Activated CD8-positive, alpha-beta T cell treated with anti-CD3 and anti-CD28 coated beads for 36 hours (primary cell): ENCODE measurements at regions not wholly inside any gene's neighbourhood (a gene's known extent, or its start where the extent isn't known, plus 50 kb on each side); places are given as distances from the start of the nearest gene placed in this dataset.

Source experiments
- ATAC-seq: fragments of 200-7000 bp; cut with Tn5 transposase; one replicate; pipeline ENCODE4 v1.10.0; 2021; ENCODE audit warnings: mild to moderate bottlenecking, moderate library complexity
- CTCF ChIA-PET: fragments of 350-600 bp; sonication (Branson Sonifier 250); formaldehyde crosslinking; loops from one replicate; lab custom pipeline; 2021; ENCODE audit warnings: antibody characterized with exemption; lab: Charles Lee
- POLR2A ChIA-PET: fragments of 350-600 bp; sonication (Branson Sonifier 250); formaldehyde crosslinking; loops from one replicate; lab custom pipeline; 2021; ENCODE audit warnings: antibody characterized with exemption; lab: Charles Lee
- DNase-seq: peaks from one replicate; pipeline ENCODE4 v3.0.0-alpha.2; 2020
- H3K27ac Mint-ChIP-seq: one replicate; pipeline ENCODE4 v1.8.0; 2021; ENCODE audit warnings: mild to moderate bottlenecking, mixed read lengths
- H3K27me3 Mint-ChIP-seq: one replicate; pipeline ENCODE4 v1.8.0; 2021; ENCODE audit warnings: mixed read lengths
- H3K36me3 Mint-ChIP-seq: one replicate; pipeline ENCODE4 v1.8.0; 2021; ENCODE audit warnings: low read depth, mixed read lengths
- H3K4me1 Mint-ChIP-seq: one replicate; pipeline ENCODE4 v1.8.0; 2021; ENCODE audit warnings: low read depth, mixed read lengths
- H3K4me3 Mint-ChIP-seq: one replicate; pipeline ENCODE4 v1.8.0; 2021; ENCODE audit warnings: mild to moderate bottlenecking, moderate library complexity, mixed read lengths
- H3K9me3 Mint-ChIP-seq: one replicate; pipeline ENCODE4 v1.8.0; 2021; ENCODE audit warnings: mixed read lengths
- intact Hi-C: fragments of 100-400 bp; cut with micrococcal nuclease; formaldehyde crosslinking; loops from one replicate; pipeline ENCODE4 v1.10.0; 2022
- TF ChIP-seq, protein P1 (sequence below): fragments of 200-600 bp; IDR thresholded peaks from one replicate; pipeline ENCODE4 v1.8.0; 2022; ENCODE audit warnings: antibody characterized with exemption, mild to moderate bottlenecking

GRCh38 chr6:50240986-50241385, 191.3 kb upstream of the DEFB112 start:
- Mint-ChIP-seq H3K27ac (no peak overlapping the region), H3K36me3 (no peaks in the 10 kb centered on the region), H3K4me3 (no peak overlapping the region), H3K27me3 (no peaks in the 10 kb centered on the region), H3K9me3 (no peaks in the 10 kb centered on the region), H3K4me1 (no peaks in the 10 kb centered on the region)
- POLR2A ChIA-PET: no interaction called here
- DNase-seq (no peak), ATAC-seq (no peak)
- TF ChIP-seq, protein P1, sequence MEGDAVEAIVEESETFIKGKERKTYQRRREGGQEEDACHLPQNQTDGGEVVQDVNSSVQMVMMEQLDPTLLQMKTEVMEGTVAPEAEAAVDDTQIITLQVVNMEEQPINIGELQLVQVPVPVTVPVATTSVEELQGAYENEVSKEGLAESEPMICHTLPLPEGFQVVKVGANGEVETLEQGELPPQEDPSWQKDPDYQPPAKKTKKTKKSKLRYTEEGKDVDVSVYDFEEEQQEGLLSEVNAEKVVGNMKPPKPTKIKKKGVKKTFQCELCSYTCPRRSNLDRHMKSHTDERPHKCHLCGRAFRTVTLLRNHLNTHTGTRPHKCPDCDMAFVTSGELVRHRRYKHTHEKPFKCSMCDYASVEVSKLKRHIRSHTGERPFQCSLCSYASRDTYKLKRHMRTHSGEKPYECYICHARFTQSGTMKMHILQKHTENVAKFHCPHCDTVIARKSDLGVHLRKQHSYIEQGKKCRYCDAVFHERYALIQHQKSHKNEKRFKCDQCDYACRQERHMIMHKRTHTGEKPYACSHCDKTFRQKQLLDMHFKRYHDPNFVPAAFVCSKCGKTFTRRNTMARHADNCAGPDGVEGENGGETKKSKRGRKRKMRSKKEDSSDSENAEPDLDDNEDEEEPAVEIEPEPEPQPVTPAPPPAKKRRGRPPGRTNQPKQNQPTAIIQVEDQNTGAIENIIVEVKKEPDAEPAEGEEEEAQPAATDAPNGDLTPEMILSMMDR: no peak
- intact Hi-C loops: no loop called here
- CTCF ChIA-PET: no interaction called here

DNA sequence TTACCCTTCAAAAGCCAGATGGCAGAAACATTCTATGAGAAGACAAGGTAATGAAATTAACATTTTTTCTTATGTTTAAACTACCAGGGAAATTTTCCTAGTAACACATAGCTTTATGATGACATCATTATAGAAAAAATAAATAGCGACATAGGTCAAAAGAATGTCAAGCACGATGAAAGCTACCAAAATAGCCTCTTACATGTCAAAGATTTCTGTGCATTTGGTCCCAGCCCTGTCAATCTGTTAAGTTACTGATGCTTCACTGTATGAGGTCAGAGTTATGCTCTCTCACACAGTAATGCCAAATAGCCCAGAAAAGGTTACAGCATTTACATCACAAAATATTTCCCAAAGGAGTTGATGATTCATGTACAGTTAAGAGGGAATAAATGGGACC, 199.8 kb upstream of the DEFB112 start:
- peaks cover 3% of the 10 kb centered on the region for H3K9me3 Mint-ChIP-seq
- ATAC-seq: no peak
- H3K27me3 Mint-ChIP-seq: no peaks in the 10 kb centered on the region
- ChIA-PET CTCF (no interaction called here), POLR2A (no interaction called here)
- TF ChIP-seq, protein P1: no peak
- DNase-seq: no peak
- H3K4me1 Mint-ChIP-seq: no peaks in the 10 kb centered on the region
- intact Hi-C loops: no loop called here
- H3K27ac Mint-ChIP-seq: no peak overlapping the region
- no peak overlapping the region for H3K4me3 Mint-ChIP-seq
- H3K36me3 Mint-ChIP-seq: no peaks in the 10 kb centered on the region

DNA sequence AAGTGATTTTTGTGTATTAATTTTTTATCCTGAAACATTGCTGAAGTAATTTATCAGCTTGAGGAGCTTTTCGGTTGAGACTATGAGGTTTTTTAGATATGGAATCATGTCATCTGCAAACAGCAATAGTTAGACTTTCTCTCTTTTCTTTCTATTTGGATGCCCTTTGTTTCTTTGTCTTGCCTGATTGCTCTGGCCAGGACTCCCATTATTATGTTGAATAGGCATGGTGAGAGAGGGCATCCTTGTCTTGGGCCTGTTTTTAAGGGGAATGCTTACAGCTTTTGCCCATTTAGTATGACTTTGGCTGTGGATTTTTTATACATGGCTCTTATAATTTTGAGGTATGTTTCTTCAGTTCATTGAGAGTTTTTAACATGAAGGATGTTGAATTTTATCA, 207.6 kb upstream of the DEFB112 start:
- TF ChIP-seq, protein P1: no peak
- Mint-ChIP-seq H3K9me3 (peaks cover 21% of the 10 kb centered on the region), H3K27ac (no peak overlapping the region), H3K4me1 (no peaks in the 10 kb centered on the region), H3K36me3 (no peaks in the 10 kb centered on the region), H3K4me3 (no peak overlapping the region), H3K27me3 (no peaks in the 10 kb centered on the region)
- ATAC-seq (no peak), DNase-seq (no peak)
- intact Hi-C loops: no loop called here
- ChIA-PET CTCF (interaction anchor here (0.6 kb wide), 1 partner anchor 60 kb away, joined by 3 read pairs; no protein-coding TSS in a partner anchor), POLR2A (no interaction called here)

GRCh38 chr6:50259903-50260302, 210.2 kb upstream of the DEFB112 start:
- H3K27ac Mint-ChIP-seq: no peak overlapping the region
- peaks cover 21% of the 10 kb centered on the region for H3K9me3 Mint-ChIP-seq
- intact Hi-C loops: no loop called here

GRCh38 chr6:50264995-50265571, 215.4 kb upstream of the DEFB112 start:
- Mint-ChIP-seq H3K36me3 (no peaks in the 10 kb centered on the region), H3K27me3 (no peaks in the 10 kb centered on the region), H3K4me1 (no peaks in the 10 kb centered on the region), H3K9me3 (peaks cover 5% of the 10 kb centered on the region), H3K27ac (no peak overlapping the region), H3K4me3 (no peak overlapping the region)
- ChIA-PET CTCF (no interaction called here), POLR2A (no interaction called here)
- no peak for ATAC-seq
- DNase-seq: no peak
- intact Hi-C loops: no loop called here
- TF ChIP-seq, protein P1: no peak

More at GRCh38 chr6:50259903-50260302, 210.2 kb upstream of the DEFB112 start:
- no peaks in the 10 kb centered on the region for H3K4me1 Mint-ChIP-seq
- no peak overlapping the region for H3K4me3 Mint-ChIP-seq
- no peaks in the 10 kb centered on the region for H3K27me3 Mint-ChIP-seq
- ChIA-PET POLR2A (no interaction called here), CTCF (no interaction called here)
- TF ChIP-seq, protein P1: no peak
- H3K36me3 Mint-ChIP-seq: no peaks in the 10 kb centered on the region
- no peak for ATAC-seq
- DNase-seq: no peak
